ENCODE measurements at regions not wholly inside any gene's neighbourhood (a gene's known extent, or its start where the extent isn't known, plus 50 kb on each side); places are given as distances from the start of the nearest gene placed in this dataset.
A peak's percentile ranks its signal among the peaks of the same experiment; 100 is the strongest.

GRCh38 chrX:140180585-140180984 lies 215.3 kb upstream of the CXorf66 start (continued):
- no peak for TF ChIP-seq NANOG (IDR thresholded peaks at IDR 0.05; ENCODE audit: borderline replicate concordance)
- TF ChIP-seq ZNF114 (CRISPR knock-in tag; IDR thresholded peaks at IDR 0.05) = no peak
- no peak for TF ChIP-seq REST (IDR thresholded peaks at IDR 0.05; ENCODE audit: unreplicated experiment)
- TF ChIP-seq CREB1 (CRISPR knock-in tag; IDR thresholded peaks at IDR 0.05; ENCODE audit: low read depth) = no peak
- TF ChIP-seq CTCF (conservative IDR thresholded peaks at IDR 0.05; ENCODE audit: low read depth in 2 of 2) = no peak

GRCh38 chrX:140177821-140178220 lies 212.5 kb upstream of the CXorf66 start:
- H3K79me2 ChIP-seq (replicated peaks; ENCODE audit: insufficient read depth) = no peaks in the 10 kb centered on the region
- Mint-ChIP-seq H3K4me1 (peaks cover 18% of the 10 kb centered on the region; the same call in 2 of the 3 replicates), H3K27me3 (ENCODE audit: insufficient read depth, low read depth, poor library complexity) (peaks cover 3% of the 10 kb centered on the region), H3K27ac (no peak overlapping the region), H3K9me3 (peaks cover 4% of the 10 kb centered on the region; the same call in 2 of the 3 replicates), H3K36me3 (ENCODE audit: low read depth) (no peaks in the 10 kb centered on the region), H3K4me3 (no peak overlapping the region)
- H3K4me3 ChIP-seq = no peak overlapping the region
- no peaks in the 10 kb centered on the region for H4K20me1 ChIP-seq (replicated peaks; ENCODE audit: insufficient read depth)
- H3F3A ChIP-seq (replicated peaks; ENCODE audit: low read depth) = no peaks in the 10 kb centered on the region
- no peak overlapping the region for H2AFZ ChIP-seq
- H3K4me1 ChIP-seq (ENCODE audit: insufficient read depth) = no peaks in the 10 kb centered on the region; the same call in 1 of the 2 replicates
- no peak for TF ChIP-seq EZH2 (IDR thresholded peaks at IDR 0.05; ENCODE audit: low read depth, unreplicated experiment)
- no peak for TF ChIP-seq ZNF114 (CRISPR knock-in tag; IDR thresholded peaks at IDR 0.05)
- no peak for TF ChIP-seq ETS1 (IDR thresholded peaks at IDR 0.05)
- no peak for TF ChIP-seq STAT1 (IDR thresholded peaks at IDR 0.05; ENCODE audit: unreplicated experiment)
- TF ChIP-seq CREB1 (CRISPR knock-in tag; IDR thresholded peaks at IDR 0.05; ENCODE audit: low read depth) = no peak
- TF ChIP-seq CTCF (conservative IDR thresholded peaks at IDR 0.05; ENCODE audit: low read depth in 2 of 2) = no peak
- no peak for TF ChIP-seq POLR2AphosphoS5 (IDR thresholded peaks at IDR 0.05; ENCODE audit: low read depth)
- TF ChIP-seq ZNF331 (CRISPR knock-in tag; IDR thresholded peaks at IDR 0.05; ENCODE audit: low read depth) = no peak
- H3K27ac ChIP-seq (ENCODE audit: low read depth) = peak overlapping the region; percentile 32; the same call in 1 of the 2 replicates
- H3K9me2 ChIP-seq (ENCODE audit: insufficient read depth) = no peaks in the 10 kb centered on the region
- peak; percentile 11 for DNase-seq (ENCODE audit: low spot score)
- H3K36me3 ChIP-seq (ENCODE audit: insufficient read depth) = no peaks in the 10 kb centered on the region
- H3K4me2 ChIP-seq = no peak overlapping the region
- no peaks in the 10 kb centered on the region for H3K27me3 ChIP-seq (ENCODE audit: insufficient read depth)
- no peak for ATAC-seq

All from GM23338 (cell line).